ENCODE measurements at regions not wholly inside any gene's neighbourhood (a gene's known extent, or its start where the extent isn't known, plus 50 kb on each side); places are given as distances from the start of the nearest gene placed in this dataset.

DNA sequence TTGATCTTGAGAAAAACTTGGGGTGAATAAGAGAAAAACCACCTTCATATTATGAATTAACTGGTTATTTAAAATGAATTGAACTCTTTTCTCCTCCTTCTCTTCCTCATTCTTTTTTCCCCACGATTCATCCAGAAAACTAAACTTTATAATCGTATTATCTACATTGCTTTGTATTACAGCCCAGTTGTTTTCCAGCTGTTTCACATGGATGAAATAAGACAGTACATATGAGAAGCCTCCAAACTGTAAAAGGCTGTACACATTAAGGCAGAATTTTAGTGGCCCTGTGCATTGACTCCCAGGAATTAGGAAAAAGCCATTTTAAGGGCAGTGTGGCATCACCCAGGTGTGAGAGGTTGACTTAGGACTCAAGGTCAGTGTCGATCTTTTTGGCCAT is 80.3 kb upstream of the PGBD5 start:
- intact Hi-C loops (cut with DNase I): no loop called here
- Histone ChIP-seq H3K36me3 (ENCODE audit: insufficient read depth in 1 of 2, low read depth in 1 of 2) (no peaks in the 10 kb centered on the region), H3K27me3 (ENCODE audit: insufficient read depth in 3 of 3, low read length in 2 of 3) (no peaks in the 10 kb centered on the region), H3K9me3 (no peaks in the 10 kb centered on the region), H3K4me1 (no peaks in the 10 kb centered on the region), H3K4me3 (no peak overlapping the region), H3K27ac (no peak overlapping the region)
- no peak for DNase-seq
- 47 to 65% (median 53%) methylated on average over 3 of the region's 3 CpGs for WGBS, 3 donors
- no peak for ATAC-seq
- TF ChIP-seq, protein P1, sequence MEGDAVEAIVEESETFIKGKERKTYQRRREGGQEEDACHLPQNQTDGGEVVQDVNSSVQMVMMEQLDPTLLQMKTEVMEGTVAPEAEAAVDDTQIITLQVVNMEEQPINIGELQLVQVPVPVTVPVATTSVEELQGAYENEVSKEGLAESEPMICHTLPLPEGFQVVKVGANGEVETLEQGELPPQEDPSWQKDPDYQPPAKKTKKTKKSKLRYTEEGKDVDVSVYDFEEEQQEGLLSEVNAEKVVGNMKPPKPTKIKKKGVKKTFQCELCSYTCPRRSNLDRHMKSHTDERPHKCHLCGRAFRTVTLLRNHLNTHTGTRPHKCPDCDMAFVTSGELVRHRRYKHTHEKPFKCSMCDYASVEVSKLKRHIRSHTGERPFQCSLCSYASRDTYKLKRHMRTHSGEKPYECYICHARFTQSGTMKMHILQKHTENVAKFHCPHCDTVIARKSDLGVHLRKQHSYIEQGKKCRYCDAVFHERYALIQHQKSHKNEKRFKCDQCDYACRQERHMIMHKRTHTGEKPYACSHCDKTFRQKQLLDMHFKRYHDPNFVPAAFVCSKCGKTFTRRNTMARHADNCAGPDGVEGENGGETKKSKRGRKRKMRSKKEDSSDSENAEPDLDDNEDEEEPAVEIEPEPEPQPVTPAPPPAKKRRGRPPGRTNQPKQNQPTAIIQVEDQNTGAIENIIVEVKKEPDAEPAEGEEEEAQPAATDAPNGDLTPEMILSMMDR (IDR thresholded peaks at IDR 0.05): no peak

DNA sequence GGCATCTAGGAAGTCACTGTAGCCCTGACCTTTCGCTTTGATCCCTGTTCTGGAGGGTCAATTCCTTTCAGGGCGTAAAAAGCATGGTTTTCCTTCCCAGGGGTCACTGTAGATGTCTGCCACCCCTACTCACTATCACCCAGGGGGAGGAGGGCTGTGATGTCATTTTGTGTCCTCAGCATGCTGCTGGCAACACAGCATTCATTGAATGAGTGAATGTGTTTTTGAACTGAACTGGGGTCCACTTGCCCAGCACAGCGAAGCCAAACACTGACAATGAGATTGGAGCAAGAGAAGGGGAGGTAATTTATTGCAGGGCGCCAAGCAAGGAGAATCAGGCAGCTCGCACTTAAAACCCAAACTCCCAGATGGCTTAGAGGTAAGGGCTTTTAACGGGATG is 78.2 kb upstream of the PGBD5 start:
- TF ChIP-seq, protein P1 (IDR thresholded peaks at IDR 0.05): no peak
- Histone ChIP-seq H3K9me3 (no peaks in the 10 kb centered on the region), H3K27me3 (ENCODE audit: insufficient read depth in 3 of 3, low read length in 2 of 3) (no peaks in the 10 kb centered on the region), H3K4me1 (no peaks in the 10 kb centered on the region), H3K36me3 (ENCODE audit: insufficient read depth in 1 of 2, low read depth in 1 of 2) (no peaks in the 10 kb centered on the region), H3K27ac (no peak overlapping the region), H3K4me3 (no peak overlapping the region)
- intact Hi-C loops (cut with DNase I): no loop called here
- ATAC-seq (no peak), DNase-seq (no peak)
- 73 to 82% (median 76%) methylated on average over 6 of the region's 6 CpGs for WGBS, 3 donors

GRCh38 chr1:230503726-230504125 is 77.6 kb upstream of the PGBD5 start:
- intact Hi-C loops (cut with DNase I): no loop called here
- TF ChIP-seq, protein P1 (IDR thresholded peaks at IDR 0.05): no peak
- DNase-seq (no peak), ATAC-seq (no peak)
- Histone ChIP-seq H3K36me3 (ENCODE audit: insufficient read depth in 1 of 2, low read depth in 1 of 2) (no peaks in the 10 kb centered on the region), H3K9me3 (no peaks in the 10 kb centered on the region), H3K27me3 (ENCODE audit: insufficient read depth in 3 of 3, low read length in 2 of 3) (no peaks in the 10 kb centered on the region), H3K27ac (no peak overlapping the region), H3K4me1 (no peaks in the 10 kb centered on the region), H3K4me3 (no peak overlapping the region)
- 52 to 73% (median 63%) methylated on average over 1 of the region's 1 CpG for WGBS, 3 donors

DNA sequence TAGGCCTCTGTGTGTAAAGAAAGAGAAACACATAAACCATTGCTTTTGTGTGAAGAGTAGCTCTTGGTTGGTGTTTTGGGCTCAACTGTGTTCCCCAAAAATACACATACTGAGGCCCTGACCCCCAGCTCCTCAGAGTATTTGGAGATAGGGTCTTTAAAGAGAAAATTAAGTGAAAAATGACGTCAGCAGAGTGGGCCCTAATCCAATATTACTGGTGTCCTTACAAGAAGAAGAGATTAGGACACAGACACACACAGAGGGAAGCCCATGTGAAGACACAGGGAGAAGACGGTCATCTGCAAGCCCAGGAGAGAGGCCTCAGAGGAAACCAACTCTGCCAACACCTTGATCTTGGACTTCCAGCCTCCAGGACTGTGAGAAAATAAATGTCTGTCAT is 76.9 kb upstream of the PGBD5 start:
- no peaks in the 10 kb centered on the region for H3K9me3 ChIP-seq
- DNase-seq: no peak
- no peak overlapping the region for H3K4me3 ChIP-seq
- TF ChIP-seq, protein P1 (IDR thresholded peaks at IDR 0.05): no peak
- H3K27ac ChIP-seq: no peak overlapping the region
- no peaks in the 10 kb centered on the region for H3K36me3 ChIP-seq (ENCODE audit: insufficient read depth in 1 of 2, low read depth in 1 of 2)
- 68 to 74% (median 73%) methylated on average over 2 of the region's 2 CpGs for WGBS, 3 donors
- intact Hi-C loops (cut with DNase I): no loop called here
- H3K27me3 ChIP-seq (ENCODE audit: insufficient read depth in 3 of 3, low read length in 2 of 3): no peaks in the 10 kb centered on the region
- H3K4me1 ChIP-seq: no peaks in the 10 kb centered on the region
- ATAC-seq: no peak

DNA sequence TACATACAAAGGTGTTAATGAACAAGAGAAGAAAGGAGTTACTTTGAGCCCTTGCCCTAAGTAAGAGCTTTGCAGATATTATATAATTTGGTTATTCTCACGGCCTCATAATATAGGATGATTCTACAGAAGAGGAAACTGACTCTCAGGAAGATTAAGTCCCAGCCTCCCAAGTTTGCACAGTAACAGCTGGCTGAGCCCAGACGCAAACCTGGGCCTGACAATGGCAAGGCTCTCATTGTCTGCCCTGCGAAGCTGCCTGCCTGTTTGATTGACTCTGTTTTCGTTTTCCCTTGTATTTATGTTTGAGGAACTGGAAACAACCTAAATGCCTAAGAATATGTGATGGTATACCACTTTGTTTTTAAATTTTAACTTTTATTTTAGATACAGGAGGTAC is 76.2 kb upstream of the PGBD5 start:
- no peaks in the 10 kb centered on the region for H3K27me3 ChIP-seq (ENCODE audit: insufficient read depth in 3 of 3, low read length in 2 of 3)
- 53 to 74% (median 73%) methylated on average over 4 of the region's 4 CpGs for WGBS, 3 donors
- no peaks in the 10 kb centered on the region for H3K9me3 ChIP-seq
- TF ChIP-seq, protein P1 (IDR thresholded peaks at IDR 0.05): no peak
- ATAC-seq: no peak
- H3K4me3 ChIP-seq: no peak overlapping the region
- DNase-seq: no peak
- intact Hi-C loops (cut with DNase I): no loop called here
- no peaks in the 10 kb centered on the region for H3K4me1 ChIP-seq
- H3K27ac ChIP-seq: no peak overlapping the region
- H3K36me3 ChIP-seq (ENCODE audit: insufficient read depth in 1 of 2, low read depth in 1 of 2): no peaks in the 10 kb centered on the region
